Stimulated activated CD8-positive, alpha-beta memory T cell treated with anti-CD3 and anti-CD28 coated beads, Interleukin-12 subunit alpha, Interleukin-12 subunit beta, amount 100 ng/mL, for 1 hour (primary cell): ENCODE measurements at regions not wholly inside any gene's neighbourhood (a gene's known extent, or its start where the extent isn't known, plus 50 kb on each side); places are given as distances from the start of the nearest gene placed in this dataset.
"Not testable (repeated sequence)": the region's sequence is repeated elsewhere in the genome, so short reads cannot be mapped to it uniquely, and the experiment has no call there.

ENCODE experiments used
- DNase-seq: peaks from one replicate; pipeline ENCODE4 v3.0.0-alpha.2; 2020; ENCODE audit warnings: low read depth

- no peak for DNase-seq
Observed at GRCh38 chr1:157219182-157219581, 81.0 kb upstream of the ETV3 start.

DNA sequence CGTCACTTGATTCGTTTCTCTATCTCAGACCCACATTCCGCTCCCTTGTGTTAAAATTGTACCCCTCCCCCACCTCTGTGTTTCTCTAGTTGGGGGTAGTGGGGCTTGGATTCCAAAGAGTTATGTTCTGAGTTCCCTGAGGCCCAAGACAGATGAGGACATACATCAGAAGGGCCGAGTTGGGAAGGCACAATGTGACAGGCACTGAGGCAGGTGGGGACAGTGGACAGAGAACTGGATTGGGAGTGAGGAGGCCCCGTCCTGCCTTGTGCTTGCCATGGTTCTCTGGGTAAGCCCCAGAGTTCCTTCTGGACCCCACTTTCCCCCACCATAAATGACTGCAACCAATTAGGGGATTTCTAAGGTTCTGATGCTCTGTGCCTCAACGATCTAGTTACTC lies 80.5 kb upstream of the ETV3 start:
- DNase-seq: no peak

- no peak for DNase-seq
Observed at GRCh38 chr1:157217486-157217885, 79.3 kb upstream of the ETV3 start.

DNA sequence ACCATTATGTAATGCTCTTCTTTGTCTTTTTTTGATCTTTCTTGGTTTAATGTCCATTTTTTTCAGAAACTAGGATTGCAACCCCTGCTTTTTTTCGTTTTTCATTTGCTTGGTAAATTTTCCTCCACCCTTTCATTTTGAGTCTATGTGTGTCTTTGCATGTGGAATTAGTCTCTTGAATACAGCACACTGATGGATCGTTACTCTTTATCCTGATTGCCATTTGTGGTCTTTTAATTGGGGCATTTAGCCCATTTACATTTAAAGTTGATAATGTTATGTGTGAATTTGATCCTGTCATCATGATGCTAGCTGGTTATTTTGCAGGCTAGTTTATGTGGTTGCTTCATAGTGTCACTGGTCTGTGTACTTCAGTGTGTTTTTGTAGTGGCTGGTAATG lies 75.6 kb upstream of the ETV3 start:
- no peak for DNase-seq

- no peak for DNase-seq
Observed at GRCh38 chr1:157209514-157209913, 71.3 kb upstream of the ETV3 start.

DNA sequence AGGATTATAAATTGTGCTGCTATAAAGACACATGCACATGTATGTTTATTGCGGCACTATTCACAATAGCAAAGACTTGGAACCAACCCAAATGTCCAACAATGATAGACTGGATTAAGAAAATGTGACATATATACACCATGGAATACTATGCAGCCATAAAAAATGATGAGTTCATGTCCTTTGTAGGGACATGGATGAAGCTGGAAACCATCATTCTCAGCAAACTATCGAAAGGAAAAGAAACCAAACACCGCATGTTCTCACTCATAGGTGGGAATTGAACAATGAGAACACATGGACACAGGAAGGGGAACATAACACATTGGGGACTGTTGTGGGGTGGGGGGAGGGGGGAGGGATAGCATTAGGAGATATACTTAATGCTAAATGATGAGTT lies 67.8 kb upstream of the ETV3 start:
- DNase-seq: not testable (repeated sequence)

GRCh38 chr1:157203166-157203565 lies 65.0 kb upstream of the ETV3 start:
- DNase-seq: no peak

DNA sequence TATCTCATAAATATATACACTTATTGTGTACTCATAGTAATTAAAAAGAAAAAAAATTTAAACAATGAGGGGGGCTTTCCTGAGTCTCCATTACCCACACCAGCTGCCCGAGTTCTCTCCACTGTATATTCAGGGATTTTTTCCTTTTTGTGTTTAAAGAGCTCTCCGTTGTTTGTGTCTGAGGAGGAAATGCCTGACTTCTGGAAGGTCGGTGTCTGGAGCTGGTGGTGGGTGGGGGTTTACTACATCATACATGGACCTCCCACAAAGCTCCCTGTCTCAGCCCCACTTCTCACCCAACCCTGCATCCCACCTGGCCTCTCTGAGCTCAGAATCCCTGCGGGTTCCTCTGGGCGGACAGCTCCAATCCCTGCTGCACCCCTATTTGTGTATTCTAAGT lies 64.1 kb upstream of the ETV3 start:
- DNase-seq: no peak

- no peak for DNase-seq
Observed at GRCh38 chr1:157201767-157202166, 63.6 kb upstream of the ETV3 start.

DNA sequence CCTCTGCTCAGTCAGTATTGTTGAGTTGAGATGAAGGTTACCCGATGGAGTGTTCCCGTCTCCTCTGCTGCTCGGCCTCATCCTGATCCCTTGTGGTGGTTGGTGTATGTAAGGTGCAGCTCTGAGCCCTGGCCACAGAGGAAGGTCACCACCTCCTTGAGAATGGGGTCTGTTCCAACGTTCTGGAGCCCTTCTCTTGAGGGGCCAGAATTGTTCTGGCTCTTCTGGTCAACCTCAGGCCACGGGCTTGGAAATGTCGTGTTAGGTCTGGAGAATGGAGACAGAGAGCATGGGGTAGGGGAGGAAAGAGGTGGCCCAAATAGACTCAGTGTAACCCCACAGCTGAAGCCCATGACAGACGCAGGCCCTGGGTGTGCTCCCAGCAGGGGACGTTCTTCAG lies 62.3 kb upstream of the ETV3 start:
- no peak for DNase-seq

GRCh38 chr1:157199421-157199755 lies 61.2 kb upstream of the ETV3 start:
- no peak for DNase-seq

DNA sequence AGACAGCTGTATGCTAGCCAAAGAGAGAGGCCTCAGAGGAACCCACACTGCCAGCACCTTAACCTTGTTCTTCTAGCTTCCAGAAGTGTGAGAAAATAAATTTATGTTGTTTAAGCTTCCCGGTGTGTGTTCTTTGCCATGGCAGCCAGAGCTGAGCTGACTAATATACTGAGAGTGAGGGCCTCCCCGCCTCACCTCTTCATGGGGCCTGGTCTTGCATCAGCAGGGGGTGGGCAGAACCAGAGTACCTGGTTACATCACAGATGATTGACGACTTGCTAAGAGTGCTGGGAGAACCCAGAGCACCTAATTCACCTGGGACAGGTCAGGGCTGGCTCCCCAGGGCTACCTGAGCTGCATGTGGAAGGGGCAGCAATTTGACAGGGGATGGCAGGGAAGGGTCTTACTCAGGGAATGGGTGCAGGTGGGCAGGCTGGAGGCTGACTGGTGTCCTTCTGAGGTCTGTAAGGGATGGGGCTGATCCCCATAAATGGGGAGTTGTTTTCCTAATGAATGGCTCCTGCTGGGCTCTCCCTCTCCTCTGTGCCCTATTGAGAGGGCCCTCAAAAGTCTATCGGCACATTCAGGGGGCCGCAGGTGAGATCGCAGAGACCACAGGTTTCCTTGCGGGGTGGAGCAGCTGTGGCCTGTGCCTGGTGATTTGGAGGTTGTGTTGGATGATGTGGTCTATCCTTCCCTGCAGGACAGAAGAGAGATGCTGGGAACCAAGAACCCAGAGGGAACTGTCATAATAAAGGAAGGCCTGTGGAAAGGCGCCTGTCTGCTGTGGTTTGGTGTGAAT lies 60.6 kb upstream of the ETV3 start:
- no peak for DNase-seq

GRCh38 chr1:157197906-157198435 lies 59.8 kb upstream of the ETV3 start:
- DNase-seq: no peak

GRCh38 chr1:157196670-157197456 lies 58.7 kb upstream of the ETV3 start:
- DNase-seq: not testable (repeated sequence)

DNA sequence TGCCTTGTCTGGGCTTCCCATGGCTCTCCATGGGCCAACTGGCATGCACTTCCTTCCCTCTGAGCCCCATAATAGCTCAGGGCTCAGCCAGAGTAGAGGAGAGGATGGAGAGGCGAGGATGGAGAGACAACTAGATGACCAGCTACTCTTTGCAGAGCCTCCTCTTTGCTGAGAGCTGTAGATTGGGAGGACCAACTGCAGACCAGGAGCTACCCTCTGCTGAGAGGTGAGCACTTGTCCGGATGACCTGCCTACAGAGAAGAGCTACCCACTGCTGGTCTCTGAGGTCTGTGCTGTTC lies 58.0 kb upstream of the ETV3 start:
- no peak for DNase-seq

DNA sequence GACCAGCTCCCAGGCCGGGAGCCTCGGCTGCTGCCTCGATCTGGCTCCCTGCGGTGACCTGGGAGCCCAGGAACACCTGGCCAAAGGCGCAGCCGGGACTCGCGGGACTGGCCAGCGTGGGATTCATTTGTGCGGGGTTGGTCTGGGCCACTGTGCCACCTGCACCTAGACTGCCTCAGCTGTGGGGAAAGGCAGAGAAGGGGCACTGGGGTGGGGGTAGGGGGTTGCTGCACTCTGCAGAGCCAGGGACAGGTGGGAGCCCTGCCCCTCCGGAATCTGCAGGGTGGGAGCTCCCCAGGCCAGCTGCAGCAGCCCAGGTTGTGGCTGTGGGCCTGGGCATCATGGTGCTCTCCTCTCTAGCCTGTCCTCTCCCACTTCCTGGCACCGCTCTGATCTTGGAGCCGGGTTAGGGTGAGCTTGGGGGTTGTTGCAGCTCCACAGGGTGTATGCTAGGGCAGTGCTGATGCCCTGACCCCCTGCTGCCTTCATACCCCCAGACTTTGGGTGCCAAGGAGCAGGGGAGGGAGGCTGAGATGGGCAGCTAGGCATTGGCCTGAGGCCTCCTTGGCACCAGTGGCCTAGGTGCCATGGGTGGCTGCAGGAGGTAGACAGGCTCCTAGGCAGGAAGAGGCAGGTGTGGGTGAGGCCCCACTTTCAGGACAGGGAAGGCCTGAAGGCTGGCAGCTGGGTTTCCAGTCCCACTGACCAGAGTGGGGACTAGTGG lies 57.5 kb upstream of the ETV3 start:
- DNase-seq: no peak

DNA sequence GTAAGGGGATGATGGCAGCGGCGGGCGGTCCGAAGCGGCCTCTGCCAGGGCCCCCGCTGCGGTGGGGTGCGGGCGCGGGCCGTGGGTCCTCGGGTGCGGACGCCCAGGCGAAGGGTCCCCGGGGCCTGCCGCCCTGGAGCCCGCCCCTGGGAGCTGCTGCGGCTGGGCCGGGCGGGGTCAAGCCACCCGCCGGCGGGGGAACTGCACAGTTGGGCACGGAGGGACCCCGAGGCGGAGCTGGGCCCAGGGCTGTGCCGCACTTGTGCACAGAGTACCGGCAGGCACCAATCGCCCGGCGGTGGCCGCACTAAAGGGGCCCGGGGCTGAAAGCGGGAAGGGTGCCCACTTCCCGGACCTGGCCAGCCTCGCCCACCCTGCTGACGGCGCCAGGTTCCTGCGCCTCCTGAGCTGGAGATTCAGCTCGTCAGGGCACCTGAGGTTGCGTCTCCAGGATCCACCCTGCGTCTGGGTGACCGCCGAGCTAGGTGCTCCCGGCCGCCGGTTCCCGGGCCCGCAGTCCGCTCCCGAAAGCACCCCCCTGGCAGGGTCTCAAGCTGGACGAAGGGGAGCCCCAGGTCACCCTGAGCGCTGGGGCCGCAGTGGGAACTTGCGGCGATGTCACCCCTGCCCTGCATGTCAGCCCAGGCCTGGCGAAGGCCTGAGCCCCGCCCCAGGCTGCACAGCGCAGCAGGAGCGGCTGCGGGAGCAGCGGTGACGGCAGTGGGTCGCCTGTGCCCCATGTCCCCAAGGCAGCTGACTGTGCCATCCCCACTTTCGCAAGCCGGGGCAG lies 56.7 kb upstream of the ETV3 start:
- no peak for DNase-seq

GRCh38 chr1:157193702-157194391 lies 55.7 kb upstream of the ETV3 start:
- DNase-seq: peak; percentile 9

DNA sequence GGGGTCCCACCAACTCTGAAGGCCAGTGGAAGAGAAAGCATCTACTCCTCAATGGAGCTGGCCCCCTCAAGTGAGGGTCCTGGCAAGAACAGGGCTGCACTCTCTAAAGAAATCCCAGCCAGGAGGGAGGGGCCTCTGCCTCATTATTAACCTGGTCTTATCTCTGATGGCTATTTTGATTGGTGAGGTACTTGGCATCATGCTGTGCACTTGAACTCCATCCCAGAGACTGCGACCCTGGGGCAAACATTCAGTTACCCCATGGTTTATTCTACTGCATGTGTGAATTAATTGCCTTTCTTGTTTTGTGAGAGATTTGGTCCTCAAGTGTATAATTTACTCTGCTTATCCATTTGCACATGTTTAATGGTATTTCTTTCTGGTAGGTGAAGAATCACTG lies 55.0 kb upstream of the ETV3 start:
- DNase-seq: no peak

DNA sequence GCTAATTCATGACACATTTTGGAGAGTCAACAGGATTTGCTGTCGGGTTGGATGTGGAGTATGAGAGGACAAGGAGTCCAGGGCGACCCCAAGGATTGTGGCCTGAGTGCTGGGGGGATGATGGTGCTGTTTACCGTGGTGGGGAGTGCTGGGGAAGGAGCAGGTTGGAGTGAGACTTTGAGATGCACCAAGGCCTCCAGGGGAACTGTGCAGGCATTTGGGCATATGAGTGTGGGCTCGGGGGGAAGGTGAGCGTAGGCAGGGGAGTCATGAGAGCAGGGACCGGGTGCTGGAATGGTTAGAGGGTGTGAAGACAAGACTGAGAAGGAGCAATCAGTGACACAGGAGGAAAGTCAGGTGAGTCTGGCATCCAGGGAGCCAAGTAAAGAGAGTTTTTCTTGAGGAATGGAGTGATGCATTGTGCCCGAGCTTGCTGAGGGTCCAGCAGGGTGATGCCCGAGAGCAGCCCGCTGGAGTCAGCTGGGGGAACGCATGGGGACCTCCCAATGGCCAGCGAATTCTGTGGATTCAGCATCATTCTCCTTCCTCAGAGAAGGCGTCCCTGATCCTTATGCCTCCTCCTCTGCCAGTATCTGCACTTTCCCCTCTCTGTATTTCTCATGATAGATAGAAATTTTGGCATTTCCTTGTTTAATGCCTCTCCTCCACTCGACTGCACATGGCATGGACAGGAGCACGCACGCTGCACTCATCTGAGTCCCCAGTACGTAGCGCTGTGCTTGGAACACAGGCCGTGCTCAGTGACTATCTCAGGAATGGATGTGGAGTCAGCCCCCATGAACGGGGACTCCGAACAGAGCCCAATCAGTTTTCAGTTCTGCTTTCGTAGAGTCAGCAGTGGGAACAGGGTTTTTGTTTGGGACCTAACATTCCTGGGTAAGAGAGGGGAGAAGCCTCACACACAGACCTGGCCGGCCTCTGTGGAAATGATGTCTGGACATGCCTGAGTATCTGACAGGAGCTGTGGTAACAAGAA lies 52.1 kb upstream of the ETV3 start:
- no peak for DNase-seq
